H7 (cell line): ENCODE measurements at regions not wholly inside any gene's neighbourhood (a gene's known extent, or its start where the extent isn't known, plus 50 kb on each side); places are given as distances from the start of the nearest gene placed in this dataset.
"Not testable (repeated sequence)": the region's sequence is repeated elsewhere in the genome, so short reads cannot be mapped to it uniquely, and the experiment has no call there.

Experiments used
- DNase-seq: peaks from one replicate; pipeline ENCODE4 v3.0.0; 2012
- H3K27me3 ChIP-seq: 2 replicates; pipeline ENCODE4 v1.6.0; 2011; ENCODE audit warnings: mild to moderate bottlenecking, low read length; ENCODE audit not compliant: control insufficient read depth, insufficient read depth
- H3K36me3 ChIP-seq: replicated peaks from 2 replicates; pipeline ENCODE4 v1.5.1; 2011; ENCODE audit warnings: low read length; ENCODE audit not compliant: control insufficient read depth, insufficient read depth
- H3K4me3 ChIP-seq: 2 replicates; pipeline ENCODE4 v1.5.1; 2011; ENCODE audit warnings: low read depth, mild to moderate bottlenecking, control low read depth, low read length, moderate library complexity; ENCODE audit not compliant: insufficient read depth

DNA sequence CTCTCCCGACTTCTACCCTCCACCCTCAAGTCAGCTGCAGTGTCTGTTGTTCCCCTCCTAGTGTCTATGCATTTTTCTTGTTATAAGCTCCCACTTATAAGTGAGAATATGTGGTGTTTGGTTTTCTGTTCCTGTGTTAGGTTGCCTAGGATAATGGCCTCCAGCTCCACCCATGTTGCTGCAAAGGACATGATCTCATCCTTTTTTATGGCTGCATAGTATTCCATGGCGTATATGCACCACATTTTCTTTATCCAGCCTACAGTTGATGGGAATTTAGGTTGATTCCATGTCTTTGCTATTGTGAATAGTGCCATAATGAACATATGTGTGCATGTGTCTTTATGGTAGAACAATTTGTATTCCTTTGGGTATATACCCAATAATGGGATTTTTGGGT lies 80.7 kb downstream of the SPTSSA start:
- not testable (repeated sequence) for H3K27me3 ChIP-seq, DNase-seq, H3K36me3 ChIP-seq, H3K4me3 ChIP-seq

DNA sequence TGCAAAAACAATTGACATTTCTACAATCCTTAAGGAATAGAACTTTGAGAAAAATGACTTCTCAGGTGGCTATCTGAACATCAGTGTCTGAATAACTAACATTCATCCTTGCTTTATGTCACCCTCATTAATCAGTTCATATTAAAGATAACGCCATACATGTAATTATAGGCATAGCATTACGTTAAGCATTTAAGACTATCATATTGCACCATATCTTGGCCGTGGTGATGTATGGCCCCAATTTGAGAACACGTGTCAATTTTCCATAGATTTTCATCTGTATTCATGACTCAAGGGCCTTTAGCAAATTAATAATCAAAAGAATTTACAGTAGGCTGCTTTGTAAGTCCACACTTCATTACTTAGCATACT lies 81.6 kb downstream of the SPTSSA start:
- Histone ChIP-seq H3K36me3 (no peaks in the 10 kb centered on the region), H3K27me3 (no peaks in the 10 kb centered on the region), H3K4me3 (no peak overlapping the region)
- DNase-seq = no peak

DNA sequence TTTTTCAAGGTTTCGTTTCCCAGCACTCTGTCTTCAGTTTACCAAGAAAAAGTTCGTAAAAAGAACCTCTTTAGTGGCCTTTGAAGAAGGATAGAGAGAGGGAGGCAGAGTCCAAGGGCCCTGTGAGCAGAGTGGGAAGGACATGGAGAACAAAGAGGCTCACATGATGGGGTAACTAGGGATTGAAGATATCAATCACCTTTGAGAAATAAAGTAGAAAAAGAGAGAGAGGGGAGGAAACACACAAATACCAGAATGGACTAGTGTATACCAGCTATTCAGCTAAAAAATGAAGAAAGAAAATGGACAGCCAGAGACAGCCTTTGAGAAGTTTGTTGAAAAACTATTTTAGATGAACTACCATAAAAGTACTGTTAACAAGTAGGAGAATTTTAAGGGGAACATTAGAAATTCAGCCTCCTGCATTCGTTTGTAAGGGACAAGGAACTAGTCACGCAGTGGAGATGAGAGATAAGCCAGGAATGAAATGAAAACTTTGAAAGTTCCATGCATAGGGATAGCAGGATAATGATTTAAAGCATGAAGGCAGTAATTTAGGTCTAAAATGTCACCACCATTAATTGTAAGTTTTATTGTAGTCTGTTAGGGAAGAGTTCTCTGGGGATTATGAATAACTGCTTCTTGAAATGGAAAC lies 82.1 kb downstream of the SPTSSA start:
- Histone ChIP-seq H3K4me3 (no peak overlapping the region), H3K36me3 (no peaks in the 10 kb centered on the region), H3K27me3 (no peaks in the 10 kb centered on the region)
- no peak for DNase-seq

DNA sequence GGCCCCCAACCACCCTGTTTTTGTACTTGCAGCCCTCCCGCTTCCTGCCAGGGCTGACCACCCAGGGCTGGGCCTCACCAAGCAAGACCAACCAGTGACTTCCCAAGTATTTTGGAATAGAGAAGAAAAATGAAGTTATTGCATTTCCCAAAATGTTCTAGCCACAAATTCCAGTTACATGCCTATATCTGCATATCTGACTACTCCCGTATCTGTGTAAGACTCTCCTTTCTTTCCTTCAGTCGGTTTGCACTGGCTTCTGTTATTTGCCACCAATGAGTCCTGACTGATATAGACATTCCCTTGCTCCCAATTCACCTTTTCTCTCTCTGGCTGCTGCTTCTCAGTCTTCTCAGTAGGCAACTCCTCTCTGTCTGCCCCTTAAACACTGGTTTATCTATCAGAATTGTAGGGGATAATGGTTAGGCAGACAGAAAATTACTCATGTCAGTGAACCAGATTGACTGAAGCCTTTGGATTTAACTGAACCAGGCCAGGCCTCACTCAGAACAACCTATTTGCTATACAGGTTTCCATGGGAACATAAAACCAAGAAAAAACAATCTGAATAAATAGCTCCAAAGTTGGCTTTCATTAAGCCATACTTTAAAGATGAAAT lies 85.3 kb downstream of the SPTSSA start:
- H3K36me3 ChIP-seq = no peaks in the 10 kb centered on the region
- H3K4me3 ChIP-seq = no peak overlapping the region
- DNase-seq = no peak
- no peaks in the 10 kb centered on the region for H3K27me3 ChIP-seq

DNA sequence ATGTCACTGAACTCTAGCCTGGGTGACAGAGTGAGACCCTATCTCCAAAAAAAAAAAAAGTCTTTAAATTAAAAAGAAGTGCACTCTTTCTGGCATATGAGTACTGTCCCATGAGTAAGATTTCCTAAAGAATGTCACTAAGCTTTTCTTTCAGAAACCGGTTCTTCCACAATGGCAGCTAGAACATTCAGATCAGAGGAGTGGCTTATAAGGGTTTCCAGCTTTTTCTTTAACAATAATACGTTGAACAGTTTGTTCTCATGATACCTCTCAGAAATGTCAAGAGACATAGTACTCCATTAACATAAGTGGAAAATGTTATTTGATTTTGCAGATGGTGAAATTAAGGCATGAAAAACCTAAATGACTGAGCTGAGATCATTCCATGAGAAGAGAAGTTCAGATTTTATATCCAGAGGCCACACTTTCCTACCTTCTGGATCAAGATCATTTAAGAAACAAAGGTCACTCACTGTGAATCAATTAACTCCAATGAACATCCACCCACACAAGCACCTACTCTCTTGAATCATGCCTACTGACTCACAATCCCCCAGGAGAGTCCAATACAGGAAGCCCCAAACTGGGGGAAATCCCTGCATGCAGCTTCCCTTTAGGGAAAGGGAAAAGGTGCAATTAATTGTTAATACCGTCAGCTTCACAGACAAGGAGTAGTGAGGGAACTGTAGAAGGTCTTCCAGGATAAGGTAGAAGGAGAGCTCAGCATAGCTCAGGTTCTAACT lies 86.9 kb downstream of the SPTSSA start:
- no peak for DNase-seq
- no peak overlapping the region for H3K4me3 ChIP-seq
- H3K36me3 ChIP-seq = no peaks in the 10 kb centered on the region
- H3K27me3 ChIP-seq = no peaks in the 10 kb centered on the region

DNA sequence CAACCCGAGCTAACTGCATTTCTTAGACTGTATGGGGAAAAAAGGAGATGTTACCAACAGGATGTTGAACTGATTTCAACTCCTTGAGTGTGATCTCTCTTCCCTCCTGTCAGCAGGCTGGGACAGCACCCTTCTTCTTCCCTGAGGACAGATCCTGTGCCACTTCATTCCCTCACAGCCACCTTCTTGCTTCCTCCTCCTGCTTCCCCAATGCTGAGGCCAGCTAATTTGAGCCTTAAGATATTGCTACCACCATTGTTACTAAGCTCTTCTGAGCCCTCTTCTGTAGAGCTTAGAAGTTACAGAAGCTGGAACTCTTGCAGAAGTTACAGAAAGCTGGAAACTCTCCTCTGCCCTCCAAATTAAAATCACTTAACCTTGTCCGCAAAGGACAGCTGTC lies 88.8 kb downstream of the SPTSSA start:
- Histone ChIP-seq H3K27me3 (no peaks in the 10 kb centered on the region), H3K36me3 (no peaks in the 10 kb centered on the region), H3K4me3 (no peak overlapping the region)
- no peak for DNase-seq

DNA sequence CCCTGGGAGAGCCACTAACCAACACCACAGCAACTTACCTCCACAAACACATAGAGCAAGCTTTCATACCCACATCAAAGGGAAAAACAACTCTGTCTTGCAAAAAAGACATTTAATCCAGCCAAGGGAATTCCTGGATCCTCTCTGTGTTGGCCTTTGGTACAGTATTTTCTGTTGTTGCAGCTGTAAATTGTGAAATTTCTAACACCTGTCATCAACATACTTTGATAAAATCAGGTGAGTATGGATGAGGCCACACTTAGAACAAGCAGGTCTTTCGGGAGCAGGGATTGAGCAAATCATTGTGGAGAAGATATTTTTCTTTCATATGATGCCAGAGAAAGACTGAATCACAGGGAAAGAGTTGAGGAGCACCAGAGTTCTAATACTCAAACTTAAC lies 89.3 kb downstream of the SPTSSA start:
- Histone ChIP-seq H3K36me3 (no peaks in the 10 kb centered on the region), H3K4me3 (no peak overlapping the region), H3K27me3 (no peaks in the 10 kb centered on the region)
- no peak for DNase-seq

DNA sequence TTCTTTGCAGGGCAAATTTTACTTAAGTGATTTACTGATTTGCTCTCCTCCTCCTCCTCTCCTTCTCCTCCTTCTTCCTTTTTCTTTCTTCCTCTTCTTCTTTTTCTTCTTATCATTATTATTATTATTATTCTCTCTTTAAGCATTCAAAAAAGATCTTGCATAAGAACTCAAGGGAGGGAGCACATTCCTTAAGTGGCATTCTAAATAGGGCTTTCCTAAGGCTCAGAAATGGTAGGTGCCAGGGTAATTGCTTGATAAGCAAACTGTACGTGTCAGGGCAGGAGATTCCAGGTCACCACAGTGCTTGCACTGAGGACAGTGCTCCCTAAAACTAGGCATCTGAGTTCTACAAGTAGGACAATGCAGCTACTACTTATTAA lies 92.4 kb downstream of the SPTSSA start:
- Histone ChIP-seq H3K36me3 (no peaks in the 10 kb centered on the region), H3K27me3 (no peaks in the 10 kb centered on the region), H3K4me3 (no peak overlapping the region)
- DNase-seq = no peak

DNA sequence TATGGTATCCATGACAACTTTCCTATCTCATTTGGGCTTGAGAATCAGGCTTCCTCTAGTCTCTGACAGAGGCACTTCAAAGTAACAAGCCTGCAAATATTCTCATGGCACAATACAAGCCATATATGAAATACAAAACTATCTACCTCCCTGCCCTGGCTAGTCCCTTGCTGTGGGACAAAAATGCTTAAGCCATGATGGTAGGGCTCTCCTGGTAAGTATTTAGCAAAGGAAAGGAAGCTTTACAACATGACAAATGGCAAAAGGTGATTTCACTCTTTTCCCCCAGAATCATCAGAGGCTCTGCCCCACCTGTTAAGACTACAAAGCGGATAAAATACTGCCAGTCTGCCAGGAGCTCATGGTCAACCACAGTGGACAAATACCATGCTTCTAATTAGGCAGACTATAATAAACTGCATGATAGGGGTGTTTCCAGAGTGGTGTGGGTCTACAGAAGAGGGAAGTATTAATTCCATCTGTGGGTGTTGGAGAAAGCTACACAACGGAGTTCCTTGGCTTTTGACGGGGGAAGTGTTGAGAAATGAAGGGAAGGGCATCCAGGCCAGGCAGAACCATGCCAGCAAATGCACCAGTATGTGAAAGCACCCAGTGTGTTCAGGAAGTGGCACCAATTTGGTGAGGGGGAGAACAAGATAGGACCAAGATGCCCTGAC lies 92.9 kb downstream of the SPTSSA start:
- Histone ChIP-seq H3K27me3 (no peaks in the 10 kb centered on the region), H3K4me3 (no peak overlapping the region), H3K36me3 (no peaks in the 10 kb centered on the region)
- no peak for DNase-seq

DNA sequence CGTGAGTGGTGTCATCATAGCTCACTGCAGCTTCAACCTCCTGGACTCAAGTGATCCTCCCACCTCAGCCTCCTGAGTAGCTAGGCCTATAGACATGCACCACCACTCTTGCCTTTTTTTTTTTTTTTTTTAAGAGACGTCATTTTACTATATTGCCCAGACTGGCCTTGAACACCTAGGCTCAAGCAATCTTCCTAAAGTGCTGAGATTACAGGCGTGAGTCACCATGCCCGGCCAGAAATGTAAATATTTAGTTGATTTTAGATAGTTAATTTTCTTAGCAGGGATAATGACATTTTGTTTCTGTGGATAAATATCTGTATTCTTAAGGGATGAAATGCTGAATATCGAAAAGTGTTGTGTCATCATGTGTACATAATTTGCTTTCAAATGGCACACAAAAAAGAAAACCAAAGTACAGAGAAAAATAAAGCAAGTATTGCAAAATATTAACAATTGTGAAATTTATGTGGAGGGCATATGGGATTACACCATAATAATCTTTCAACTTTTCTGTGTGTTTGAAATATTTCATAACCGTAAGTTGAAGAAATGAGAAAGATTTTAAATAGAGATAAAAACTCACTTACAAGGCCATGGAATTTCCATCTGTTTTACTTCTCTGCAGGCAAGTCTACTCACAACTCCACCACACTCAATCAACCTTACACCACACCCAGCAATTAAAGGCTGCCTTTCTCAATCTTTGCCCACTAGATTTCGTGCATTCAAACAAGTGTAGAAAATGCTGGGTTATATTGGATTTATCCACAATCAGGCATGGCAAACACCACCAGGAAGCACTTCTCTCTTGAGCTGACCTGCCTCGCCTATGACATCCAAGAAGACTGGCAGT lies 93.7 kb downstream of the SPTSSA start:
- no peak for DNase-seq
- H3K27me3 ChIP-seq = no peaks in the 10 kb centered on the region
- H3K36me3 ChIP-seq = no peaks in the 10 kb centered on the region
- no peak overlapping the region for H3K4me3 ChIP-seq

DNA sequence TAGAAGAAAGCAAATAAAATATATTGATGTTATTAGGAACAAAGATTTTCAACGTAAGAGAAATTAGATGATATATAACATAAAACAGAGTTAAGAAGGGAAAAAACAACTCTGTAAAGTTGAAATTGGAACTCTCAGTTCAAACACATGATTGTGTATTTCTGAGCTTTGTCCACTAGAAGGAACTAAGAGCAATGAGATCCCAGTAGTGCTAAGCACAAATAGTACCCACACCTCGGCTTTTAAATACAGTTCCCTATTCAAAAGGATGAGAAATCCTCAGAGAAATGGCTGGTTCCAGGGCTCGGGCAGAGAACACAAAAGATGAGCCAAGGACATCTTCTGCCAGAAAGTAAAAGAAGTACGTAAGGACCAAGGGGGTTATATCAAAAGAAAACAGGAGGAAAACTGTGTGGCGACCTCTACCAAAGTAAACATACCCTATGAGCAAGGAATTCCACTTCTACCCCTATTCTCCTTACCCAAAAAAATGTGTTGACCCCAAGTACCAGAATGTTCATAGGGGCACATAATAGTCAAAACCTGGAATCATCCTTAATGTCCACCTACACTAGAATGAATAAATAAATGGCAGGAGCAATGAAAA lies 96.6 kb downstream of the SPTSSA start:
- no peak for DNase-seq
- H3K36me3 ChIP-seq = no peaks in the 10 kb centered on the region
- no peaks in the 10 kb centered on the region for H3K27me3 ChIP-seq

DNA sequence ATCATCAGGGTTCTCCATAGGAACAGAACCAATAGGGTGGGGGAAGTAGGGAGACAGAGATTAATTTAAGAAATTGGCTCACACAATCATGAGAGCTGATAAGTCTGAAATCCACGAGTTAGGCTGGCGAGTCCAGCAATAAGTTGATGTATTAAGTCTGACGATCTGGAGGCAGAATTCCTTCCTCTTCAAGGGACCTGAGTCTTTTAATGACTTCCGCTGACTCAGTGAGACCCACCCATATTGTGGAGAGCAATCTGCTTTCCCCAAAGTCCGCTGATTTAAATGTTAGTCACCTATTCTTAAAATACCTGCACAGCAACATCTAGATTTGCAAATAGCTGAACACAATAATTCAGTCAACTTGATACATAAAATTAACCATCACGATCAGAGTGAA lies 97.8 kb downstream of the SPTSSA start:
- Histone ChIP-seq H3K27me3 (no peaks in the 10 kb centered on the region), H3K4me3 (no peak overlapping the region), H3K36me3 (no peaks in the 10 kb centered on the region)
- no peak for DNase-seq

More for the DNA sequence above, 96.6 kb downstream of the SPTSSA start:
- no peak overlapping the region for H3K4me3 ChIP-seq

DNA sequence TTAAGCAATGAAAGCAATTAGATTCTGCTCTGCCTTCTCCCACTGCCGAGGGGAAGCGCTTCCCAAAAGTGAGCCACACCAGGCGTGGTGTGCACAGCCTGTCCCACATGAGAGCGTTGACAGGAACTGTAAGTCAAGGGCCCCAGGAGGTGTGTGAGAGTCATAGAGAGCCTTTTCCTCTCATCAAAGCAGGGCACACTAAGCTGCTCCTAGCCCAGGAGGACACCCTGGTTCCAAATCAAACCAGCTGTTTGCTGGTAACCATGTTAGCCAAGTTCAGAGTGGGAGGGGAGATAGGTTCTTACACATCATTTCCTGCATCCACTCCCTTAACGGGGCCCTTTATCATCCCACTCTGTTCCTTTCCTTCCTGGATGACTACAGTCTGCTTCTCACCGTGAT lies 98.3 kb downstream of the SPTSSA start:
- no peak for DNase-seq
- Histone ChIP-seq H3K36me3 (no peaks in the 10 kb centered on the region), H3K27me3 (no peaks in the 10 kb centered on the region), H3K4me3 (no peak overlapping the region)

DNA sequence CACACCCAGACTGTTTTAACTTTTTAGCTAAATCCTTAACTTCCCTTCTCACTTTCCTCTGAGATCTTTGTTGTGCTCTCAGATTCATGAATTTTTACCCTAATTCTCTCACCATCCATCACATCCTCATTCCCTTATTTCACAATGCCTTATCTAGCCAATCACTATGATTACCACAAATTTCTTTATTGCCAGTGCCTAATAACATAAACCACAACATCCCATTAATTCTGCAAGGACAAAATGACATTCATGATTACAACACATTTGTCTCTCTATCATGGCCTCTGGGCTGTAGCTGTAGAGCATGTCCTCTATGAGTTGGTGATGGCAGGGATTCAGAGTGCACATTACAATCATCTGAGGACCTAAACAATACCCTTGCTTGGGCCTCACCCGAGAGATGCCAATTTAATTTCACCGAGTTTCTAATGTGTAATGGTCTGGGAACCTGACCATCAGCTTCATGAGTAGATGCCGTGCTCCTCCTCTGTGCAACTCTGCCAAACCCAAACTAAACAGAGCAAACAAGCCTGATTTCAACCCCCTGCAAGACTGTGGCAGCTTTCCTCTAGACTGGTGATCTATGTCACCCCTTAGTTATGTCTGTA lies 99.3 kb downstream of the SPTSSA start:
- no peaks in the 10 kb centered on the region for H3K27me3 ChIP-seq
- H3K4me3 ChIP-seq = no peak overlapping the region
- no peak for DNase-seq
- no peaks in the 10 kb centered on the region for H3K36me3 ChIP-seq
